H9 (cell line): ENCODE measurements at regions not wholly inside any gene's neighbourhood (a gene's known extent, or its start where the extent isn't known, plus 50 kb on each side); places are given as distances from the start of the nearest gene placed in this dataset.

ENCODE experiments used
- DNase-seq: peaks from one replicate; pipeline ENCODE4 v3.0.0-alpha.2; 2017
- H2AFZ ChIP-seq: one replicate; pipeline ENCODE4 v1.6.1; 2013; ENCODE audit warnings: mild to moderate bottlenecking, low read length, control low read depth, moderate library complexity
- H2AK5ac ChIP-seq: 2 replicates; pipeline ENCODE4 v1.6.1; 2013; ENCODE audit warnings: low read length, control low read depth, mixed read lengths; ENCODE audit not compliant: insufficient read length
- H2BK120ac ChIP-seq: one replicate; pipeline ENCODE4 v1.6.1; 2013; ENCODE audit warnings: low read depth, mild to moderate bottlenecking, low read length, control low read depth, inconsistent platforms; ENCODE audit not compliant: poor library complexity, severe bottlenecking
- H2BK12ac ChIP-seq: 2 replicates; pipeline ENCODE4 v1.6.1; 2013; ENCODE audit warnings: low read length, control low read depth, mixed read lengths, low read depth; ENCODE audit not compliant: insufficient read length
- H2BK15ac ChIP-seq: 2 replicates; pipeline ENCODE4 v1.6.1; 2013; ENCODE audit warnings: low read depth, low read length, control low read depth
- H2BK20ac ChIP-seq: one replicate; pipeline ENCODE4 v1.6.1; 2013; ENCODE audit warnings: low read depth, mild to moderate bottlenecking, low read length, control low read depth, inconsistent platforms; ENCODE audit not compliant: poor library complexity, severe bottlenecking
- H2BK5ac ChIP-seq: 2 replicates; pipeline ENCODE4 v1.6.1; 2013; ENCODE audit warnings: low read length, control low read depth, mixed read lengths; ENCODE audit not compliant: insufficient read length
- H3K14ac ChIP-seq: 2 replicates; pipeline ENCODE4 v1.6.1; 2013; ENCODE audit warnings: low read length, control low read depth; ENCODE audit not compliant: insufficient read depth
- H3K18ac ChIP-seq: 2 replicates; pipeline ENCODE4 v1.6.1; 2013; ENCODE audit warnings: low read depth, mild to moderate bottlenecking, mixed read lengths, low read length, control low read depth; ENCODE audit not compliant: insufficient read length
- H3K23ac ChIP-seq: 2 replicates; pipeline ENCODE4 v1.6.1; 2013; ENCODE audit warnings: low read length, control low read depth, mixed read lengths, low read depth; ENCODE audit not compliant: insufficient read length
- H3K23me2 ChIP-seq: 2 replicates; pipeline ENCODE4 v1.6.1; 2013; ENCODE audit warnings: low read depth, mild to moderate bottlenecking, mixed read lengths, low read length, control low read depth; ENCODE audit not compliant: insufficient read length, poor library complexity, severe bottlenecking
- H3K27ac ChIP-seq: 2 replicates; pipeline ENCODE4 v1.5.1; 2013; ENCODE audit warnings: low read length, control low read depth, mixed read lengths, low read depth; ENCODE audit not compliant: insufficient read length
- H3K27me3 ChIP-seq: 2 replicates; pipeline ENCODE4 v1.6.1; 2013; ENCODE audit warnings: low read length, control low read depth, inconsistent platforms; ENCODE audit not compliant: insufficient read depth
- H3K4ac ChIP-seq: 2 replicates; pipeline ENCODE4 v1.6.1; 2013; ENCODE audit warnings: low read depth, mild to moderate bottlenecking, control low read depth, inconsistent platforms, low read length, moderate library complexity
- H3K4me1 ChIP-seq: 2 replicates; pipeline ENCODE4 v1.6.1; 2013; ENCODE audit warnings: low read length, control low read depth, inconsistent platforms; ENCODE audit not compliant: insufficient read depth
- H3K4me2 ChIP-seq: 2 replicates; pipeline ENCODE4 v1.6.1; 2013; ENCODE audit warnings: low read length, control low read depth, mixed read lengths; ENCODE audit not compliant: insufficient read length, insufficient read depth
- H3K56ac ChIP-seq: 2 replicates; pipeline ENCODE4 v1.6.1; 2013; ENCODE audit warnings: low read depth, mild to moderate bottlenecking, mixed read lengths, low read length, control low read depth; ENCODE audit not compliant: insufficient read length
- H3K79me1 ChIP-seq: 2 replicates; pipeline ENCODE4 v1.6.1; 2013; ENCODE audit warnings: low read depth, mild to moderate bottlenecking, moderate library complexity, low read length, control low read depth, inconsistent platforms; ENCODE audit not compliant: insufficient read depth, poor library complexity, severe bottlenecking
- H3K79me2 ChIP-seq: 2 replicates; pipeline ENCODE4 v1.6.1; 2013; ENCODE audit warnings: low read length, control low read depth, inconsistent platforms; ENCODE audit not compliant: insufficient read depth
- H3K9ac ChIP-seq: 2 replicates; pipeline ENCODE4 v1.6.1; 2013; ENCODE audit warnings: low read length, control low read depth, mixed read lengths; ENCODE audit not compliant: insufficient read length; ENCODE audit errors: extremely low read depth
- H3K9me3 ChIP-seq: one replicate; pipeline ENCODE4 v1.6.1; 2013; ENCODE audit warnings: low read depth, low read length, inconsistent platforms; ENCODE audit not compliant: control insufficient read depth
- H3T11ph ChIP-seq: one replicate; pipeline ENCODE4 v1.6.1; 2013; ENCODE audit warnings: mild to moderate bottlenecking, low read length, control low read depth, inconsistent platforms
- H4K20me1 ChIP-seq: one replicate; pipeline ENCODE4 v1.6.1; 2013; ENCODE audit not compliant: control insufficient read depth, insufficient read length, insufficient read depth
- H4K5ac ChIP-seq: 2 replicates; pipeline ENCODE4 v1.6.1; 2013; ENCODE audit warnings: low read depth, mild to moderate bottlenecking, mixed read lengths, low read length, control low read depth; ENCODE audit not compliant: insufficient read length
- H4K8ac ChIP-seq: replicated peaks from 2 replicates; pipeline ENCODE4 v1.6.1; 2013; ENCODE audit warnings: low read length, control low read depth, mixed read lengths, low read depth; ENCODE audit not compliant: insufficient read length
- H4K91ac ChIP-seq: 2 replicates; pipeline ENCODE4 v1.6.1; 2013; ENCODE audit warnings: low read depth, mild to moderate bottlenecking, moderate library complexity, mixed read lengths, low read length, control low read depth; ENCODE audit not compliant: insufficient read length
- H3K27ac Mint-ChIP-seq, 3 experiments: 2 replicates in 2 of 3; 3 replicates in 1 of 3; pipeline ENCODE4 v1.8.0; 2020 to 2021; ENCODE audit warnings: mixed read lengths in 3 of 3, mild to moderate bottlenecking in 1 of 3, moderate library complexity in 1 of 3
- H3K27me3 Mint-ChIP-seq: 2 replicates; pipeline ENCODE4 v1.8.0; 2021; ENCODE audit warnings: low read depth, mild to moderate bottlenecking, moderate library complexity, mixed read lengths
- H3K36me3 Mint-ChIP-seq, 3 experiments: 2 replicates in 2 of 3; 3 replicates in 1 of 3; pipeline ENCODE4 v1.8.0; 2020 to 2021; ENCODE audit warnings: low read depth in 3 of 3, mixed read lengths in 3 of 3; ENCODE audit not compliant: insufficient read depth in 1 of 3
- H3K4me1 Mint-ChIP-seq, 2 experiments: 2 replicates each; pipeline ENCODE4 v1.8.0; 2020; ENCODE audit warnings: mixed read lengths in 2 of 2
- H3K4me3 Mint-ChIP-seq, 2 experiments: 2 replicates in 1 of 2; 3 replicates in 1 of 2; pipeline ENCODE4 v1.8.0; 2020 to 2021; ENCODE audit warnings: mild to moderate bottlenecking in 2 of 2, mixed read lengths in 2 of 2, moderate library complexity in 1 of 2
- H3K9me3 Mint-ChIP-seq, 2 experiments: 2 replicates in 1 of 2; 3 replicates in 1 of 2; pipeline ENCODE4 v1.8.0; 2020; ENCODE audit warnings: mild to moderate bottlenecking in 2 of 2, mixed read lengths in 2 of 2, moderate library complexity in 1 of 2
- CTCF ChIP-seq: fragments of 200-600 bp; sonication (generic); conservative IDR thresholded peaks from 3 replicates; pipeline ENCODE4 v1.8.0; 2021; ENCODE audit warnings: antibody characterized with exemption, mild to moderate bottlenecking
- WGBS: extraction: QIAGEN DNeasy Blood & Tissue Kit; methylation state at CpG from one replicate; pipeline ENCODE4 v1.1.7; 2013; ENCODE audit warnings: missing lambda C conversion rate, low lambda C conversion rate, mixed read lengths; ENCODE audit not compliant: insufficient read length; ENCODE audit errors: extremely low coverage; 5-methylcytosine and 5-hydroxymethylcytosine counted together

GRCh38 chr2:18932853-18933252 is 343.5 kb upstream of the NT5C1B start:
- H3K9me3 Mint-ChIP-seq: no peaks in the 10 kb centered on the region
- H4K20me1 ChIP-seq: no peaks in the 10 kb centered on the region
- H3K79me1 ChIP-seq: no peaks in the 10 kb centered on the region
- no peaks in the 10 kb centered on the region for H3K79me2 ChIP-seq
- WGBS: no CpG with 5 or more reads among the region's 4 CpGs
- H3T11ph ChIP-seq: no peak overlapping the region
- H3K56ac ChIP-seq: no peak overlapping the region
- H3K18ac ChIP-seq: no peak overlapping the region
- H3K27me3 ChIP-seq: no peaks in the 10 kb centered on the region
- no peaks in the 10 kb centered on the region for H3K23me2 ChIP-seq
- H3K23ac ChIP-seq: no peak overlapping the region
- no peak for TF ChIP-seq CTCF
- H3K36me3 Mint-ChIP-seq: no peaks in the 10 kb centered on the region
- no peak overlapping the region for H2AK5ac ChIP-seq
- peaks cover 7 to 10% of the 10 kb centered on the region in 2 experiments for H3K4me1 Mint-ChIP-seq
- H4K91ac ChIP-seq: no peak overlapping the region
- DNase-seq: no peak
- no peak overlapping the region for H3K4me3 Mint-ChIP-seq
- no peak overlapping the region for H2BK15ac ChIP-seq
- no peak overlapping the region for H3K9ac ChIP-seq
- no peak overlapping the region for H3K4me2 ChIP-seq
- H2BK5ac ChIP-seq: no peak overlapping the region
- H3K14ac ChIP-seq: no peak overlapping the region
- no peak overlapping the region for H3K4ac ChIP-seq
- no peak overlapping the region for H4K5ac ChIP-seq
- peak overlapping the region in 1 of 3 experiments; percentile 68; a peak in 1 of 7 replicates for H3K27ac Mint-ChIP-seq
- H2BK20ac ChIP-seq: no peak overlapping the region
- no peak overlapping the region for H3K27ac ChIP-seq
- H4K8ac ChIP-seq: no peak overlapping the region
- no peaks in the 10 kb centered on the region for H3K27me3 Mint-ChIP-seq
- no peak overlapping the region for H2BK12ac ChIP-seq
- no peaks in the 10 kb centered on the region for H3K9me3 ChIP-seq
- H3K4me1 ChIP-seq: no peaks in the 10 kb centered on the region
- H2BK120ac ChIP-seq: no peak overlapping the region
- no peak overlapping the region for H2AFZ ChIP-seq
